Thyroid gland (tissue), 4 donors: ENCODE measurements at regions not wholly inside any gene's neighbourhood (a gene's known extent, or its start where the extent isn't known, plus 50 kb on each side); places are given as distances from the start of the nearest gene placed in this dataset.

ENCODE experiments used
- CTCF ChIP-seq, 6 experiments: fragments of 200-600 bp in 3 of 6; fragments of 450-650 bp in 3 of 6; sonication (generic) in 3 of 6; IDR thresholded peaks; one replicate each; pipeline ENCODE4 v1.5.1; 2016 to 2019; ENCODE audit warnings: antibody characterized with exemption in 6 of 6, mild to moderate bottlenecking in 2 of 6, inconsistent platforms in 1 of 6, moderate library complexity in 1 of 6
- POLR2A ChIP-seq, 2 donors: fragments of 450-650 bp; IDR thresholded peaks; one replicate each; pipeline ENCODE4 v1.6.1; 2017; ENCODE audit warnings: antibody characterized with exemption in 2 of 2, mild to moderate bottlenecking in 2 of 2, moderate library complexity in 1 of 2

GRCh38 chr15:81811736-81812135 lies 234.1 kb downstream of the MEX3B start:
- TF ChIP-seq CTCF (IDR thresholded peaks at IDR 0.05) (no peak), POLR2A (IDR thresholded peaks at IDR 0.05) (no peak)
